ENCODE measurements at regions not wholly inside any gene's neighbourhood (a gene's known extent, or its start where the extent isn't known, plus 50 kb on each side); places are given as distances from the start of the nearest gene placed in this dataset.

DNA sequence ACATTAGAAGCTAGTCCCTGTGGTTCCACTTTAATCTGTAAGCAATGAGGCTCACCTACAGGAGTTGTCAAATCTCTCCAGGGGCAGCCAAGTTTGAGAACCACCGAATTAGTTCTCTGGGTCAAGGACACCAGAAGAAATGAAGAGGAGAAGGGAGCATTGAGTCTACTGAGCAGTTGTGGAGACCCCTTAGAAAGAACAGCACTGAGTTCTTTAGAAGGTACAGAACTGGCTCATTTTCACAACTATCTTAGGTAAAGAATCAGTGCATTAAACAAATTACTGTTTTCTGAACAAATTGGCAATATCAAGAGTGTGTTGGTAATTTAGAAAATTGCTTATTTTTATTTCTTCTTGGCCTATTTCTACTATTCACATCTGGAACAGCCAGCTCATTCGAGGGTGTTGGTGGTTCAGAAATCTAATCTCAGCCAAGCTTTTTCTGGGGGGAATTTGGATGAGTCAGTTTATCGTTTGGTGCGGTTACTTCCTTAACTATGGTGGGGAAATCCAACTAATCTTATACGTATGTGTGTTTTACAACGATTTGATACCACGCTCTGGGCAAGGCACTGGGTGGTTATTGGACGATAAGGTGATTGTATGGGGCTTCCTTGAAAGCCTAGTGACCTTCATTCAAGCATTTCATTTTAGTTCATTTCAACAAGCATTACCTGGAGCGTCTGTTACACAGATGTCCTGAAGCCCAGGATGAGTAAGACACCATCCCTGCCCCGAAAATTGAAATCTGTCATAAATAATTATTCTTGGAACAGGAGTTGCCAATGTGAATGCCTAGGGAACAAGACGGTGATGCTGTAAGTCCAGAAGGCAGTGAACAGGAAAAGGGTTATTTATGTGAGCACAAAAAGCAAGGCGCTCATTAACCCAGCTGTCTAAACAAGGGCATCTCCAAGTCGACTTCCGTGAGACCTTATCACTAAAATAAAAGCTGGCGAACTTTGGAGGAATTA lies 52.0 kb upstream of the TMPRSS2 start:
- DNase-seq: no peak

GRCh38 chr21:41558842-41559241 lies 50.9 kb upstream of the TMPRSS2 start:
- no peak for DNase-seq

DNA sequence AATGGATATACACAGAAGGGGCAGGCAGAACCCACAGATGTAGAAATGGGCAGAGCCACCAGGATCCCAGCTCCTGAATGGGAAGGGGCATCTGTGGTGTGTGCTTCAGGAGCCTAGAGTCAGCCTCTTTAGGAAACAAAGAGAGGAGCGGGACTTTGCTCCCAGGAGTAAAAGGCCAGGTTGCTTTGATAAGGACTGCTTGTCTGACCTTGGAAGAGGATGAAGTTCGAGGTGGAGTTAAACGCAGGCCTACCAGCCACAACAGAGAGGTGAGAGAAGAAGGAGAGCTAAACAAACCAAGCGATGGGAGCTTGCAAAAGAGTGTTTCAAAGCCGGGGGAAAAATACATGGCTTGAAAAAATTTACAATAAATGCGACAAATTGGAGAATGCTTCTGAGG lies 49.9 kb upstream of the TMPRSS2 start:
- no peak for DNase-seq
